ENCODE measurements at regions not wholly inside any gene's neighbourhood (a gene's known extent, or its start where the extent isn't known, plus 50 kb on each side); places are given as distances from the start of the nearest gene placed in this dataset.

- TF ChIP-seq ZFX (IDR thresholded peaks at IDR 0.05) (no peak), CTCF (conservative IDR thresholded peaks at IDR 0.05) (no peak)
Measured at GRCh38 chr3:146991907-146992306, 386.8 kb upstream of the PLSCR5 start.

GRCh38 chr3:146975476-146975875, 370.3 kb upstream of the PLSCR5 start:
- H3K27ac ChIP-seq, result no peak overlapping the region
- TF ChIP-seq CTCF (conservative IDR thresholded peaks at IDR 0.05), result no peak
- TF ChIP-seq ZFX (IDR thresholded peaks at IDR 0.05), result no peak

More at GRCh38 chr3:146991907-146992306, 386.8 kb upstream of the PLSCR5 start:
- no peak overlapping the region for H3K27ac ChIP-seq

- no peak overlapping the region for H3K27ac ChIP-seq
- no peak for TF ChIP-seq CTCF (conservative IDR thresholded peaks at IDR 0.05)
- no peak for TF ChIP-seq ZFX (IDR thresholded peaks at IDR 0.05)
Measured at GRCh38 chr3:146975032-146975431, 369.9 kb upstream of the PLSCR5 start.

- no peak overlapping the region for H3K27ac ChIP-seq
- no peak for TF ChIP-seq ZFX (IDR thresholded peaks at IDR 0.05)
Measured at GRCh38 chr3:146974001-146974400, 368.9 kb upstream of the PLSCR5 start.

- TF ChIP-seq CTCF (conservative IDR thresholded peaks at IDR 0.05) (no peak), ZFX (IDR thresholded peaks at IDR 0.05) (no peak)
- no peak overlapping the region for H3K27ac ChIP-seq
Measured at GRCh38 chr3:146972726-146973125, 367.6 kb upstream of the PLSCR5 start.

DNA sequence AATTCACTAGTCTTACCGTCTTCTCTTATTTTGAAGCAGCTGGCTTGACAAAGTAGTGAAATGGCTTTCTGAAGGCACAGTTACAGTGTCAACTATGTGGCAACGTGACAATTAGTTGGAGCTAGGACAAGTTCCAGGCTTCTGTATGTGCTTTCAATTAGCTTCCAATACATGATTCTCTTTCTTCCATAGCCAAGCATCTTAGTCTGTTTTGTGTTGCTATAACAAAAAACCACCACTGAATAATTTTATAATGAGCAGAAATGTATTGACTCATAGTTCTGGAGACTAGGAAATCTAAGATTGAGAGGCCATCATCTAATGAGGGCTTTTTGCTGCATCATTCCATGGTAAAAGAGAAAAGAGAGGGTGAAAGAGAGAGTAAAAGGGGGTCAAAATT, 365.1 kb upstream of the PLSCR5 start:
- H3K27ac ChIP-seq, result no peak overlapping the region
- no peak for TF ChIP-seq CTCF (conservative IDR thresholded peaks at IDR 0.05)
- no peak for TF ChIP-seq ZFX (IDR thresholded peaks at IDR 0.05)

DNA sequence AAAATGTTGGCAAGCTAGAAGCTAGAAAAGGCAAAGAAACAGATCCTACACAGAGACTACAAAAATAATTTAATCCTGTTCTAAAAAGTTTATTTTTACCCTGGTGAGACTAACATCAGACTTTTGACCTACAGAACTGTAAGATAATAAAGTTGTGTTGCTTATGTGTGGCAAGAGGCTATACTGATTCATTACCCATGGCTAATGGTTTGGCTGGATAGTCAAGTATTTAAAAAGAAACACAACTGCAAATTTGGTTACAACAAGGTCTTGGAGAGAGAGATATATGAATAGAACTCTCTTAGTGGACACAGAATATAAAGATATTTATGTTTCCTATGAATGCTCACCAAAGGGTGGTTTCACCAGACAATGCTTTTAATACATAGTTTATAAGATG, 364.2 kb upstream of the PLSCR5 start:
- H3K27ac ChIP-seq, result no peak overlapping the region
- TF ChIP-seq ZFX (IDR thresholded peaks at IDR 0.05) (no peak), CTCF (conservative IDR thresholded peaks at IDR 0.05) (no peak)

GRCh38 chr3:146968204-146968651, 363.1 kb upstream of the PLSCR5 start:
- H3K27ac ChIP-seq, result no peak overlapping the region
- no peak for TF ChIP-seq ZFX (IDR thresholded peaks at IDR 0.05)
- no peak for TF ChIP-seq CTCF (conservative IDR thresholded peaks at IDR 0.05)
